Rectal smooth muscle tissue (tissue), 1 donor: ENCODE measurements at regions not wholly inside any gene's neighbourhood (a gene's known extent, or its start where the extent isn't known, plus 50 kb on each side); places are given as distances from the start of the nearest gene placed in this dataset.

Experiments used
- H3K27ac ChIP-seq: one replicate; pipeline ENCODE4 v1.7.0; 2013; ENCODE audit warnings: low read depth, low read length, inconsistent platforms
- H3K27me3 ChIP-seq: one replicate; pipeline ENCODE4 v1.7.0; 2013; ENCODE audit warnings: low read length; ENCODE audit not compliant: control insufficient read depth, insufficient read depth
- H3K36me3 ChIP-seq: one replicate; pipeline ENCODE4 v1.7.0; 2013; ENCODE audit warnings: low read length; ENCODE audit not compliant: control insufficient read depth, insufficient read depth
- H3K4me1 ChIP-seq: one replicate; pipeline ENCODE4 v1.7.0; 2013; ENCODE audit warnings: low read length; ENCODE audit not compliant: control insufficient read depth, insufficient read depth
- H3K4me3 ChIP-seq: one replicate; pipeline ENCODE4 v1.7.0; 2013; ENCODE audit warnings: low read length
- H3K9ac ChIP-seq: one replicate; pipeline ENCODE4 v1.7.0; 2013; ENCODE audit warnings: low read length

GRCh38 chr9:99736291-99736690 lies 85.4 kb upstream of the NR4A3 start:
- Histone ChIP-seq H3K4me3 (no peak overlapping the region), H3K9ac (no peak overlapping the region)

GRCh38 chr9:99737649-99738048 lies 84.0 kb upstream of the NR4A3 start:
- H3K4me1 ChIP-seq, result no peaks in the 10 kb centered on the region
- H3K9ac ChIP-seq, result no peak overlapping the region
- no peaks in the 10 kb centered on the region for H3K27me3 ChIP-seq
- H3K27ac ChIP-seq, result no peak overlapping the region
- no peak overlapping the region for H3K4me3 ChIP-seq
- no peaks in the 10 kb centered on the region for H3K36me3 ChIP-seq

More at GRCh38 chr9:99736291-99736690, 85.4 kb upstream of the NR4A3 start:
- Histone ChIP-seq H3K36me3 (no peaks in the 10 kb centered on the region), H3K4me1 (no peaks in the 10 kb centered on the region), H3K27ac (no peak overlapping the region), H3K27me3 (no peaks in the 10 kb centered on the region)

- Histone ChIP-seq H3K4me3 (no peak overlapping the region), H3K27me3 (no peaks in the 10 kb centered on the region), H3K36me3 (no peaks in the 10 kb centered on the region), H3K9ac (no peak overlapping the region), H3K27ac (no peak overlapping the region), H3K4me1 (no peaks in the 10 kb centered on the region)
Measured at GRCh38 chr9:99743006-99743405, 78.7 kb upstream of the NR4A3 start.

GRCh38 chr9:99743455-99743854 lies 78.2 kb upstream of the NR4A3 start:
- Histone ChIP-seq H3K27ac (no peak overlapping the region), H3K36me3 (no peaks in the 10 kb centered on the region), H3K4me3 (no peak overlapping the region), H3K4me1 (no peaks in the 10 kb centered on the region), H3K27me3 (no peaks in the 10 kb centered on the region), H3K9ac (no peak overlapping the region)

- H3K36me3 ChIP-seq, result no peaks in the 10 kb centered on the region
- no peak overlapping the region for H3K9ac ChIP-seq
- no peaks in the 10 kb centered on the region for H3K4me1 ChIP-seq
- H3K4me3 ChIP-seq, result no peak overlapping the region
- no peak overlapping the region for H3K27ac ChIP-seq
- no peaks in the 10 kb centered on the region for H3K27me3 ChIP-seq
Measured at GRCh38 chr9:99744132-99744531, 77.6 kb upstream of the NR4A3 start.

- H3K4me3 ChIP-seq, result no peak overlapping the region
- no peaks in the 10 kb centered on the region for H3K27me3 ChIP-seq
- H3K9ac ChIP-seq, result no peak overlapping the region
- no peaks in the 10 kb centered on the region for H3K36me3 ChIP-seq
- no peaks in the 10 kb centered on the region for H3K4me1 ChIP-seq
- H3K27ac ChIP-seq, result no peak overlapping the region
Measured at GRCh38 chr9:99745085-99745484, 76.6 kb upstream of the NR4A3 start.

- Histone ChIP-seq H3K4me1 (no peaks in the 10 kb centered on the region), H3K27ac (no peak overlapping the region), H3K27me3 (no peaks in the 10 kb centered on the region), H3K36me3 (no peaks in the 10 kb centered on the region), H3K9ac (no peak overlapping the region), H3K4me3 (no peak overlapping the region)
Measured at GRCh38 chr9:99746406-99746805, 75.3 kb upstream of the NR4A3 start.

GRCh38 chr9:99748266-99748665 lies 73.4 kb upstream of the NR4A3 start:
- Histone ChIP-seq H3K4me3 (no peak overlapping the region), H3K36me3 (no peaks in the 10 kb centered on the region), H3K4me1 (no peaks in the 10 kb centered on the region), H3K27me3 (no peaks in the 10 kb centered on the region), H3K27ac (no peak overlapping the region), H3K9ac (no peak overlapping the region)

GRCh38 chr9:99748676-99749075 lies 73.0 kb upstream of the NR4A3 start:
- Histone ChIP-seq H3K27ac (no peak overlapping the region), H3K27me3 (no peaks in the 10 kb centered on the region), H3K4me1 (no peaks in the 10 kb centered on the region), H3K9ac (no peak overlapping the region), H3K36me3 (no peaks in the 10 kb centered on the region), H3K4me3 (no peak overlapping the region)

- Histone ChIP-seq H3K36me3 (no peaks in the 10 kb centered on the region), H3K27ac (no peak overlapping the region), H3K27me3 (no peaks in the 10 kb centered on the region), H3K9ac (no peak overlapping the region), H3K4me1 (no peaks in the 10 kb centered on the region), H3K4me3 (no peak overlapping the region)
Measured at GRCh38 chr9:99749641-99750040, 72.0 kb upstream of the NR4A3 start.

GRCh38 chr9:99750526-99750925 lies 71.2 kb upstream of the NR4A3 start:
- H3K4me3 ChIP-seq, result no peak overlapping the region
- H3K36me3 ChIP-seq, result no peaks in the 10 kb centered on the region
- no peaks in the 10 kb centered on the region for H3K27me3 ChIP-seq
- H3K4me1 ChIP-seq, result no peaks in the 10 kb centered on the region
- no peak overlapping the region for H3K9ac ChIP-seq
- no peak overlapping the region for H3K27ac ChIP-seq

- Histone ChIP-seq H3K27me3 (no peaks in the 10 kb centered on the region), H3K4me3 (no peak overlapping the region), H3K36me3 (no peaks in the 10 kb centered on the region), H3K9ac (no peak overlapping the region), H3K4me1 (no peaks in the 10 kb centered on the region), H3K27ac (no peak overlapping the region)
Measured at GRCh38 chr9:99752417-99753109, 69.1 kb upstream of the NR4A3 start.

GRCh38 chr9:99753436-99753835 lies 68.2 kb upstream of the NR4A3 start:
- H3K4me1 ChIP-seq, result no peaks in the 10 kb centered on the region
- no peaks in the 10 kb centered on the region for H3K27me3 ChIP-seq
- H3K9ac ChIP-seq, result no peak overlapping the region
- H3K27ac ChIP-seq, result no peak overlapping the region
- H3K4me3 ChIP-seq, result no peak overlapping the region
- no peaks in the 10 kb centered on the region for H3K36me3 ChIP-seq
